ENCODE measurements at regions not wholly inside any gene's neighbourhood (a gene's known extent, or its start where the extent isn't known, plus 50 kb on each side); places are given as distances from the start of the nearest gene placed in this dataset.

DNA sequence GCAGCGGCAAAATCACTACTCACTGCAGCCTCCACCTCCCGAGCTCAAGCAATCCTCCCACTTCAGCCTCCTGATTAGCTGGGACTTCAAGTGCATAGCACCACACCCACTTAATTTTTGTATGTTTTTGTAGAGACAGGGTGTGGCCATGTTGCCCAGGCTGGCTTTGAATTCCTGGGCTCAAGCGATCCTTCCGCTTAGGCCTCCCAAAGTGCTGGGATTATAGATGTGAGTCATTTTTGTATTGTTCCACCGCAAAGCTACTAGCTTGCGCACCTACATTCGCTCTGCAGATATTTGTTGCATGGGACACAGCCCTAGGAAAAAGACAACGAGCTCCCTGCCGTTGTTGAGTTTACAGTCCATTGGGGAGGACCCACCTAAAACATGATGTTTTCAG is 173.5 kb upstream of the AGAP1 start:
- TF ChIP-seq, protein P1, sequence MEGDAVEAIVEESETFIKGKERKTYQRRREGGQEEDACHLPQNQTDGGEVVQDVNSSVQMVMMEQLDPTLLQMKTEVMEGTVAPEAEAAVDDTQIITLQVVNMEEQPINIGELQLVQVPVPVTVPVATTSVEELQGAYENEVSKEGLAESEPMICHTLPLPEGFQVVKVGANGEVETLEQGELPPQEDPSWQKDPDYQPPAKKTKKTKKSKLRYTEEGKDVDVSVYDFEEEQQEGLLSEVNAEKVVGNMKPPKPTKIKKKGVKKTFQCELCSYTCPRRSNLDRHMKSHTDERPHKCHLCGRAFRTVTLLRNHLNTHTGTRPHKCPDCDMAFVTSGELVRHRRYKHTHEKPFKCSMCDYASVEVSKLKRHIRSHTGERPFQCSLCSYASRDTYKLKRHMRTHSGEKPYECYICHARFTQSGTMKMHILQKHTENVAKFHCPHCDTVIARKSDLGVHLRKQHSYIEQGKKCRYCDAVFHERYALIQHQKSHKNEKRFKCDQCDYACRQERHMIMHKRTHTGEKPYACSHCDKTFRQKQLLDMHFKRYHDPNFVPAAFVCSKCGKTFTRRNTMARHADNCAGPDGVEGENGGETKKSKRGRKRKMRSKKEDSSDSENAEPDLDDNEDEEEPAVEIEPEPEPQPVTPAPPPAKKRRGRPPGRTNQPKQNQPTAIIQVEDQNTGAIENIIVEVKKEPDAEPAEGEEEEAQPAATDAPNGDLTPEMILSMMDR (IDR thresholded peaks at IDR 0.05; ENCODE audit: unreplicated experiment in 3 of 3) = no peak
- H3K27ac Mint-ChIP-seq = no peak overlapping the region
- no peaks in the 10 kb centered on the region for H3K36me3 Mint-ChIP-seq (ENCODE audit: low read depth)
- H3K4me1 Mint-ChIP-seq = peaks cover 10% of the 10 kb centered on the region
- H3K27me3 Mint-ChIP-seq (ENCODE audit: low read depth) = peaks cover 18% of the 10 kb centered on the region
- H3K9me3 Mint-ChIP-seq = no peaks in the 10 kb centered on the region
- no peak overlapping the region for H3K4me3 Mint-ChIP-seq

DNA sequence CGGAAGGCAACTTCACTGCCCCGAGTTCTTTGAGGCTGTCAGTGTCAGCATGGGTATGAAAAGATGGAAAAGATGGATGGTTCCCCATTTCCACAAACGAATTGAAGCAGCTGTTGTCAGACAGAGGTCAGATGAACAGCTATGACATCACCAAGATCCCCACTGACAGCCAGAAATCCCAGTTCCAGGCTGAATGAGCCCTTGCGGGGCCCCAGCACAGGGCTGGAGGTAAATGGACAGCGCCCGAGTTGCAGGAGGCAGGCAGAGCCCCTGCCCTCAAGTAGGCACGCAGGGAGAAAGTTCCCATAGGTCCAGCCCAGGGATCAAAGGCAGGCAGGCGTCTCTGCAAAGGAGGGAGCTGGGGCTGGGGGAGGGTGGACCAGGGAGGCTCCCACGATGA is 169.5 kb upstream of the AGAP1 start:
- peaks cover 10% of the 10 kb centered on the region for H3K4me1 Mint-ChIP-seq
- TF ChIP-seq, protein P1 (IDR thresholded peaks at IDR 0.05; ENCODE audit: unreplicated experiment in 3 of 3) = no peak
- no peaks in the 10 kb centered on the region for H3K9me3 Mint-ChIP-seq
- peak overlapping the region in 1 of 3 experiments; percentile 54 for H3K4me3 Mint-ChIP-seq
- no peak overlapping the region for H3K27ac Mint-ChIP-seq
- H3K36me3 Mint-ChIP-seq (ENCODE audit: low read depth) = no peaks in the 10 kb centered on the region
- H3K27me3 Mint-ChIP-seq (ENCODE audit: low read depth) = peaks cover 31% of the 10 kb centered on the region

DNA sequence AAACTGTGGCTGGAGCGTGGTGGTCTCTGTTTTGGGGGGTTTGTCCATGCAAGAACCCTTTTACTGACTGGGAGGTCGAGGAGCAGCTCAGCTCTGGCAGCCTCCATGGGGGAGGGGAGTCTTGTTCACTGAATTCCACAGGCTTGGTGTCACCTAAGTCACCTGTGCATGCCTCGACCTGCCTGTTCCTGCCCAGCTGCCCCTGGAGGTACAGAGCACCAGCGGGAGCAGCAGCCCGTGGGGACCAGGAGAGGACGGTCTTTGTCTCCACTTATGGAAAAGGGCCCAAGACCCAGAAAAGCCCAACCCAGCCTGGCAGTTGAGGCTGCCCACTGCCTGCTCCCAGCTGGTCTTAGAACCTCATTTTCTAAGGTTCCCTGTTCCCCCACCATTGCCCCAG is 168.7 kb upstream of the AGAP1 start:
- peaks cover 26% of the 10 kb centered on the region for H3K27me3 Mint-ChIP-seq (ENCODE audit: low read depth)
- H3K9me3 Mint-ChIP-seq = no peaks in the 10 kb centered on the region
- peaks cover 10% of the 10 kb centered on the region for H3K4me1 Mint-ChIP-seq
- H3K27ac Mint-ChIP-seq = no peak overlapping the region
- H3K36me3 Mint-ChIP-seq (ENCODE audit: low read depth) = no peaks in the 10 kb centered on the region
- TF ChIP-seq, protein P1 (IDR thresholded peaks at IDR 0.05; ENCODE audit: unreplicated experiment in 3 of 3) = no peak
- H3K4me3 Mint-ChIP-seq = no peak overlapping the region

DNA sequence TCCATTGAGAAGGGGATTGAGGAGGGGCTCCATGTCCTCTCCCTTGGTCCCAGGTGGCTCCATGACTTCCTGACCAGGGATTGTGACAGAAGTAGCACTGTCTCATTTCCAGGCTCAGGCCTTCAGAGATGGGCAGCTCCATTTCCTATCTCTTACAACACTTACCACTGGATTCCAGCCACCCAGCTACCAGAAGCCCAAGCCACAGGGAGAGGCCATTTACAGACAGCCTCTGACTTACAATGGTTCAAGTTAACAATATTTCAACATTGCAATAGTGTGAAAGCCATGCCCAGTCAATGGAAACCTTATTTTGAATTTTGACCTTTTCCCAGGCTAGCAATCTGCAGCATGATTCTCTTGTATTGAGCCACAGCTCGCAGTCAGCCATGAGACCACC is 164.9 kb upstream of the AGAP1 start:
- Mint-ChIP-seq H3K36me3 (ENCODE audit: low read depth) (no peaks in the 10 kb centered on the region), H3K4me1 (peaks cover 18% of the 10 kb centered on the region), H3K27me3 (ENCODE audit: low read depth) (peaks cover 29% of the 10 kb centered on the region), H3K4me3 (no peak overlapping the region), H3K27ac (no peak overlapping the region), H3K9me3 (peaks cover 7% of the 10 kb centered on the region)
- TF ChIP-seq, protein P1 (IDR thresholded peaks at IDR 0.05; ENCODE audit: unreplicated experiment in 3 of 3) = no peak

DNA sequence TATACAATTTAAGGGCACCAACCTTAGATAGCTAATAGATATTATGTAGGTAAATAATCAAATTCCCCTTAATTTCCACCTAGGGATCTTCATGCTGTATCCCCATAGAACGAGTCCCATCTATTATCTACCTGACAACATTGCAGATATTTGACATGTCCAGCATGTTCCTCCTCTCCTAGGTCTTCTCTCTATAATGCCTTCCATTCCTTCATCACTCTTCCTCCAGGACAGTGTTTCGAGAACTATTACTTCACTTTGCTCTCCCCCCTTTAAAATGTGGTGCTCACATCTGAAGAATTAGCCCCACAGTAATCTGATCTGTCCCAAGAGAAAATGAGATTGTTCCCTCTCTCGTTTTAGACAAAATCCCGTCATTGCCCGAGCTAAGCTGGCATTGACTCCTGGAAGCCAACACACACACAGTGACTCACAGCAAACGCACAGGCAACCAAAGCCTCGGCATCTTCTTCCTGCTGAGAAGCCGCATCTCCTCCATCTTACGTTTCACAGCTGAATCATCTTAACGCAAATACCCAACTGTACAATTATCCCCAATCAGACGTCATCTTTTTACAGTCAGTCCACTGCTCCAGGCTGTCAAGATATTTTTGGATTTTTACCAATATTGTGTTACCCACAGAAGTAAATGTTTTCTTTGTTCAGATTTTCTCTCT is 162.9 kb upstream of the AGAP1 start:
- H3K27ac Mint-ChIP-seq = no peak overlapping the region
- no peaks in the 10 kb centered on the region for H3K36me3 Mint-ChIP-seq (ENCODE audit: low read depth)
- peaks cover 9% of the 10 kb centered on the region for H3K4me1 Mint-ChIP-seq
- H3K4me3 Mint-ChIP-seq = no peak overlapping the region
- peaks cover 15% of the 10 kb centered on the region for H3K27me3 Mint-ChIP-seq (ENCODE audit: low read depth)
- peaks cover 7% of the 10 kb centered on the region for H3K9me3 Mint-ChIP-seq
- TF ChIP-seq, protein P1 (IDR thresholded peaks at IDR 0.05; ENCODE audit: unreplicated experiment in 3 of 3) = no peak

DNA sequence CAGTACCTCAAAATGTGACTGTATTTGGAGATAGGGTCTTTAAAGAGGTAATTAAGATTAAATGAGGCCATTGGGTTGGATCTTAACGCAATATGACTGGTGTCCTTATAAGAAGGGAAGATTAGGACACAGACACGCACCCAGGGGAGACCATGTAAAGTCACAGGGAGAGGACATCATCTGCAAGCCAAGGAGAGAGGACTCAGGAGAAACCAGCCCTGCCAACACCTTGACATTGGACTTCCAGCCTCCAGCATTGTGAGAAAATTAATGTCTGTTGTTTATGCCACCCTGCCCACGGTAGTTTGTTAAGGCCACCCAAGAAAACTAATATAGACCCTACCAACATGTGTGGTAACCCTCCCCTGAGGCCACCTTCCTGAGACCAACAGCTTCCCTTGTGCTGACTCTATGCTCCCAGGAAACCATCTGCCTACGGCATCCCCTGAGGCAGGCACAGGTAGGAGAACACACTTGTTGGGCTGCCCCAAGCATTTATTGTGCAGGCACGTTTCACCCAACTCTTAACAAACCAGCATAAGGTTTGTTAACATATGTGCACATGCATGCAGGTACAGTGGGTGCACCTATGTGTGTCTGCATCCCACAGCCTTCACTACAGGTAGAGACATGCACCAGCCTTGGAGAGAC is 161.5 kb upstream of the AGAP1 start:
- H3K4me1 Mint-ChIP-seq = peaks cover 9% of the 10 kb centered on the region
- H3K36me3 Mint-ChIP-seq (ENCODE audit: low read depth) = no peaks in the 10 kb centered on the region
- TF ChIP-seq, protein P1 (IDR thresholded peaks at IDR 0.05; ENCODE audit: unreplicated experiment in 3 of 3) = no peak
- no peak overlapping the region for H3K27ac Mint-ChIP-seq
- no peak overlapping the region for H3K4me3 Mint-ChIP-seq
- H3K27me3 Mint-ChIP-seq (ENCODE audit: low read depth) = peaks cover 12% of the 10 kb centered on the region
- peaks cover 10% of the 10 kb centered on the region for H3K9me3 Mint-ChIP-seq

Measured in nephron (organoid).